Esophagus muscularis mucosa (tissue), 3 donors: ENCODE measurements at regions not wholly inside any gene's neighbourhood (a gene's known extent, or its start where the extent isn't known, plus 50 kb on each side); places are given as distances from the start of the nearest gene placed in this dataset.

Experiments used
- CTCF ChIP-seq, 3 experiments: fragments of 200-600 bp in 2 of 3; fragments of 450-650 bp in 1 of 3; sonication (generic) in 2 of 3; IDR thresholded peaks; one replicate each; pipeline ENCODE4 v1.5.1; 2017 to 2019; ENCODE audit warnings: antibody characterized with exemption in 3 of 3, mild to moderate bottlenecking in 2 of 3, moderate library complexity in 1 of 3
- POLR2AphosphoS5 ChIP-seq, 2 donors: sonication (generic); formaldehyde crosslinking; IDR thresholded peaks; one replicate each; pipeline ENCODE4 v1.6.1; 2017; ENCODE audit warnings: antibody characterized with exemption in 2 of 2

GRCh38 chr13:37187621-37188020 is 82.2 kb upstream of the CSNK1A1L start:
- TF ChIP-seq CTCF (IDR thresholded peaks at IDR 0.05) (no peak), POLR2AphosphoS5 (IDR thresholded peaks at IDR 0.05) (no peak)
